C4-2B (cell line): ENCODE measurements at regions not wholly inside any gene's neighbourhood (a gene's known extent, or its start where the extent isn't known, plus 50 kb on each side); places are given as distances from the start of the nearest gene placed in this dataset.
"Not testable (repeated sequence)": the region's sequence is repeated elsewhere in the genome, so short reads cannot be mapped to it uniquely, and the experiment has no call there.

Experiments
- H3K27ac ChIP-seq: fragments of 450-650 bp; 2 replicates; pipeline ENCODE4 v1.5.1; 2017
- CTCF ChIP-seq: fragments of 450-650 bp; conservative IDR thresholded peaks from 2 replicates; pipeline ENCODE4 v1.5.1; 2017; ENCODE audit warnings: mild to moderate bottlenecking
- ZFX ChIP-seq: fragments of 450-650 bp; IDR thresholded peaks from 2 replicates; pipeline ENCODE4 v1.6.1; 2017

- H3K27ac ChIP-seq, result no peak overlapping the region
- no peak for TF ChIP-seq CTCF
- TF ChIP-seq ZFX, result no peak
Observed at GRCh38 chr7:16265863-16266458, 155.4 kb downstream of the CRPPA start.

GRCh38 chr7:16264823-16265804, 156.2 kb downstream of the CRPPA start:
- TF ChIP-seq CTCF (no peak), ZFX (no peak)
- no peak overlapping the region for H3K27ac ChIP-seq

GRCh38 chr7:16264036-16264819, 157.1 kb downstream of the CRPPA start:
- TF ChIP-seq ZFX (no peak), CTCF (no peak)
- no peak overlapping the region for H3K27ac ChIP-seq

GRCh38 chr7:16263377-16263776, 158.0 kb downstream of the CRPPA start:
- H3K27ac ChIP-seq, result not testable (repeated sequence)

- H3K27ac ChIP-seq, result no peak overlapping the region
- TF ChIP-seq CTCF, result no peak
- no peak for TF ChIP-seq ZFX
Observed at GRCh38 chr7:16261654-16262053, 159.7 kb downstream of the CRPPA start.

GRCh38 chr7:16261100-16261499, 160.2 kb downstream of the CRPPA start:
- no peak overlapping the region for H3K27ac ChIP-seq
- no peak for TF ChIP-seq CTCF
- no peak for TF ChIP-seq ZFX

GRCh38 chr7:16260236-16260728, 161.1 kb downstream of the CRPPA start:
- TF ChIP-seq ZFX, result no peak
- TF ChIP-seq CTCF, result no peak
- H3K27ac ChIP-seq, result no peak overlapping the region

- H3K27ac ChIP-seq, result not testable (repeated sequence)
Observed at GRCh38 chr7:16256419-16256818, 164.9 kb downstream of the CRPPA start.

- not testable (repeated sequence) for H3K27ac ChIP-seq
Observed at GRCh38 chr7:16255952-16256351, 165.4 kb downstream of the CRPPA start.

- H3K27ac ChIP-seq, result not testable (repeated sequence)
Observed at GRCh38 chr7:16250655-16251054, 170.7 kb downstream of the CRPPA start.

GRCh38 chr7:16249204-16249603, 172.1 kb downstream of the CRPPA start:
- not testable (repeated sequence) for H3K27ac ChIP-seq

GRCh38 chr7:16248556-16248955, 172.8 kb downstream of the CRPPA start:
- H3K27ac ChIP-seq, result not testable (repeated sequence)
